ENCODE measurements at regions not wholly inside any gene's neighbourhood (a gene's known extent, or its start where the extent isn't known, plus 50 kb on each side); places are given as distances from the start of the nearest gene placed in this dataset.
"Not testable (repeated sequence)": the region's sequence is repeated elsewhere in the genome, so short reads cannot be mapped to it uniquely, and the experiment has no call there.

DNA sequence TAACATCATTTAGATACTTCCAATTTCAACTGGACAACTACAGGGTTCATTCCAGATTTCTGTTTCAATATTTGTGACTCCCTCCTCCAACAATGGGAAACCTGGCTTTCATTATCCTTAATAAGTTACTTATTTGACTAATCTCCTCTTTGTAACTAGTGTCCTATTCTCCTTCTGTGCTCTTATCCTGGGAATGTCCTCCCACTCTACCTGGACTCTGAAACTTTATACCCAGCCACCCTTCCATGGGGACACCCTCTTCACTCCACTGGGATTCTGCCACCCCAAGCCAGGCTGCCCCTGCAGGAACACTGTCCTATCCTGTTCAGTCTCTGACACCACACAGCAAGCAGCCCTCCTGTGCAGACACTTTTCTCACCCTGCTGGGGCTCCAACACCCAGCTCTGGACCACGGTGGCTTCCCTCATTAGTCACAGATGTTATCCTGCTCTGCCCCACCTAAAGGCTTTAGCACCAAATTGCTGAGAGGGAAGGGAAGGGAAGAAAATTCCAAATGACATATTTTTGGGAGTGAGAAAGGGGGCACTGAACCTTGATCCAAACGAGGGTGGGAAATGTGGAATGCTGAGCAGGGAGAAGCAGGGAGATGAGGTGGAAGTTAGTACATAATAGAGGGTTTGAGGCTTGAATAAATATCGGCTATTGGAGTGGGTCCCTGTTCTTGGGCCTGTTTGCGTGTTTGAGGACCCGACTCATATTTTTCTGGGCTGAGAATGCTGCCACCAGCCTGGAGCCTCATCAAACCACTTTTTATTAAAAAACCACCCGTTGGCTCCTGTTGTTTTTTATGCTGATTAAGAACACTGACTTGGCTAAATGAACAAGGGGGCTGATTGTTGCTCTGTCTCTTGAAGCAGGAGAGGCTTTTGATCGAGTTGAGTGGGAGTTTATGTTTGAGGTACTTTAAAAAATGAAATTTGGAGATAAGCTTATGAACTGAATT lies 54.0 kb upstream of the AKIRIN2 start:
- DNase-seq, result no peak

DNA sequence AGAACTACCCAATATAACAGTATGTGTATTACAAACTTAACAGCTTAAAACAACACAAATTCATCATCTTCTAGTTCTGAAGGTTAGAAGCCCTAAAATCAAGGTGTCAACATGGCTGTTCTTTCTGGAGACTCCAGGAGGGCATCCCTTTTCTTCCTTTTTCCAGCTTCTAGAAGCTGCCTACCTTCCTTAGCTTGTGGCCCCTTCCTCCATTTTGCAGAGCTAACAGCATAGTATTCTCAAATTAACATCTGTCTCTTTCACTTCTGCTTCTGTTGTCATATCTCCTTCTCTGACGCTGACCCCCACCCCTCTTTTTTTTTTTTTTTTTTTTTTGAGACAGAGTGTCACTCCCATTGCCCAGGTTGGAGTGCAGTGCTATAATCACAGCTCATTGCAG lies 52.8 kb upstream of the AKIRIN2 start:
- DNase-seq, result no peak

DNA sequence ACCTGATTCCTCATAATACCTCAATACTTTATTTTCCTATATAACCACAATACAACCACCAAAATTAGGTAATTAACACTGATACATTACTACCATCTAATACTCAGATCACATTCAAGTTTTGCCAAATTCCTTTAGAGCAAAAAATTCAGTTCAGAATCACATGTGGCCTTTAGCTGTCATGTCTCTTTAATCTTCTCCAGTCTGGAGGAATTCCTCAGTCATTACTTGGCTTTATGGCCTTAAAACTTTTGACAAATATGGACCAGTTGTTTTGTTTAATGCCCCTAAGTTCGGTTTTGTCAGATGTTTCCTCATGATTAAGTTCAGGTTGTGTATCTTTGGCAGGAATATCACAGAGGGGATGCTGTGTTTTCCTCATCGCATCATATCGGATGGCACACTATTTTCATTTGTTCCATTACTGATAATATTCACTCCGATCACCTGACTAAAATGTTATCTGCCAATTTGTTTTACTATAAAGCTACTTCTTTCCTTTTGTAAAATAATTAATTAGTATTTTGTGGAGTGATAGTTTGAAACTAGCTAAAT lies 51.2 kb upstream of the AKIRIN2 start:
- DNase-seq, result no peak

DNA sequence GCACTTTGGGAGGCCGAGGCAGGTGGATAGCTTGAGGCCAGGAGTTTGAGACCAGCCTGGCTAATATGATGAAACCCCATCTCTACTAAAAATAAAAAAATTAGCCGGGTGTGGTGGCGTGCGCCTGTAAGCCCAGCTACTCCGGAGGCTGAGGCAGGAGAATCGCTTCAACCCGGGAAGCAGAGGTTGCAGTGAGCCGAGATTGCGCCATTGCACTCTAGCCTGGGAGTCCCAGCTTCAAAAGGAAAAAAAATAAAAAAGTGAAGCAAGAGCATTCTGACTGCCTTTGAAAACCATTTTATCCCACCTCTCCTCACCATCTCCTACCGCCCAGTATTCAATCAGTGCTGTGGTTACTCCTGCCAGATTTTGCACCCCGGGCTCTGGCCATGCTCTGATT lies 50.5 kb upstream of the AKIRIN2 start:
- not testable (repeated sequence) for DNase-seq

All from effector CD8-positive, alpha-beta T cell (primary cell).